H9 (cell line): ENCODE measurements at regions not wholly inside any gene's neighbourhood (a gene's known extent, or its start where the extent isn't known, plus 50 kb on each side); places are given as distances from the start of the nearest gene placed in this dataset.

Experiments used
- DNase-seq: peaks from one replicate; pipeline ENCODE4 v3.0.0-alpha.2; 2017
- H2AFZ ChIP-seq: one replicate; pipeline ENCODE4 v1.6.1; 2013; ENCODE audit warnings: mild to moderate bottlenecking, low read length, control low read depth, moderate library complexity
- H2AK5ac ChIP-seq: 2 replicates; pipeline ENCODE4 v1.6.1; 2013; ENCODE audit warnings: low read length, control low read depth, mixed read lengths; ENCODE audit not compliant: insufficient read length
- H2BK120ac ChIP-seq: one replicate; pipeline ENCODE4 v1.6.1; 2013; ENCODE audit warnings: low read depth, mild to moderate bottlenecking, low read length, control low read depth, inconsistent platforms; ENCODE audit not compliant: poor library complexity, severe bottlenecking
- H2BK12ac ChIP-seq: 2 replicates; pipeline ENCODE4 v1.6.1; 2013; ENCODE audit warnings: low read length, control low read depth, mixed read lengths, low read depth; ENCODE audit not compliant: insufficient read length
- H2BK15ac ChIP-seq: 2 replicates; pipeline ENCODE4 v1.6.1; 2013; ENCODE audit warnings: low read depth, low read length, control low read depth
- H2BK20ac ChIP-seq: one replicate; pipeline ENCODE4 v1.6.1; 2013; ENCODE audit warnings: low read depth, mild to moderate bottlenecking, low read length, control low read depth, inconsistent platforms; ENCODE audit not compliant: poor library complexity, severe bottlenecking
- H2BK5ac ChIP-seq: 2 replicates; pipeline ENCODE4 v1.6.1; 2013; ENCODE audit warnings: low read length, control low read depth, mixed read lengths; ENCODE audit not compliant: insufficient read length
- H3K14ac ChIP-seq: 2 replicates; pipeline ENCODE4 v1.6.1; 2013; ENCODE audit warnings: low read length, control low read depth; ENCODE audit not compliant: insufficient read depth
- H3K18ac ChIP-seq: 2 replicates; pipeline ENCODE4 v1.6.1; 2013; ENCODE audit warnings: low read depth, mild to moderate bottlenecking, mixed read lengths, low read length, control low read depth; ENCODE audit not compliant: insufficient read length
- H3K23ac ChIP-seq: 2 replicates; pipeline ENCODE4 v1.6.1; 2013; ENCODE audit warnings: low read length, control low read depth, mixed read lengths, low read depth; ENCODE audit not compliant: insufficient read length
- H3K23me2 ChIP-seq: 2 replicates; pipeline ENCODE4 v1.6.1; 2013; ENCODE audit warnings: low read depth, mild to moderate bottlenecking, mixed read lengths, low read length, control low read depth; ENCODE audit not compliant: insufficient read length, poor library complexity, severe bottlenecking
- H3K27ac ChIP-seq: 2 replicates; pipeline ENCODE4 v1.5.1; 2013; ENCODE audit warnings: low read length, control low read depth, mixed read lengths, low read depth; ENCODE audit not compliant: insufficient read length
- H3K27me3 ChIP-seq: 2 replicates; pipeline ENCODE4 v1.6.1; 2013; ENCODE audit warnings: low read length, control low read depth, inconsistent platforms; ENCODE audit not compliant: insufficient read depth
- H3K4ac ChIP-seq: 2 replicates; pipeline ENCODE4 v1.6.1; 2013; ENCODE audit warnings: low read depth, mild to moderate bottlenecking, control low read depth, inconsistent platforms, low read length, moderate library complexity
- H3K4me1 ChIP-seq: 2 replicates; pipeline ENCODE4 v1.6.1; 2013; ENCODE audit warnings: low read length, control low read depth, inconsistent platforms; ENCODE audit not compliant: insufficient read depth
- H3K4me2 ChIP-seq: 2 replicates; pipeline ENCODE4 v1.6.1; 2013; ENCODE audit warnings: low read length, control low read depth, mixed read lengths; ENCODE audit not compliant: insufficient read length, insufficient read depth
- H3K56ac ChIP-seq: 2 replicates; pipeline ENCODE4 v1.6.1; 2013; ENCODE audit warnings: low read depth, mild to moderate bottlenecking, mixed read lengths, low read length, control low read depth; ENCODE audit not compliant: insufficient read length
- H3K79me1 ChIP-seq: 2 replicates; pipeline ENCODE4 v1.6.1; 2013; ENCODE audit warnings: low read depth, mild to moderate bottlenecking, moderate library complexity, low read length, control low read depth, inconsistent platforms; ENCODE audit not compliant: insufficient read depth, poor library complexity, severe bottlenecking
- H3K79me2 ChIP-seq: 2 replicates; pipeline ENCODE4 v1.6.1; 2013; ENCODE audit warnings: low read length, control low read depth, inconsistent platforms; ENCODE audit not compliant: insufficient read depth
- H3K9ac ChIP-seq: 2 replicates; pipeline ENCODE4 v1.6.1; 2013; ENCODE audit warnings: low read length, control low read depth, mixed read lengths; ENCODE audit not compliant: insufficient read length; ENCODE audit errors: extremely low read depth
- H3K9me3 ChIP-seq: one replicate; pipeline ENCODE4 v1.6.1; 2013; ENCODE audit warnings: low read depth, low read length, inconsistent platforms; ENCODE audit not compliant: control insufficient read depth
- H3T11ph ChIP-seq: one replicate; pipeline ENCODE4 v1.6.1; 2013; ENCODE audit warnings: mild to moderate bottlenecking, low read length, control low read depth, inconsistent platforms
- H4K20me1 ChIP-seq: one replicate; pipeline ENCODE4 v1.6.1; 2013; ENCODE audit not compliant: control insufficient read depth, insufficient read length, insufficient read depth
- H4K5ac ChIP-seq: 2 replicates; pipeline ENCODE4 v1.6.1; 2013; ENCODE audit warnings: low read depth, mild to moderate bottlenecking, mixed read lengths, low read length, control low read depth; ENCODE audit not compliant: insufficient read length
- H4K8ac ChIP-seq: replicated peaks from 2 replicates; pipeline ENCODE4 v1.6.1; 2013; ENCODE audit warnings: low read length, control low read depth, mixed read lengths, low read depth; ENCODE audit not compliant: insufficient read length
- H4K91ac ChIP-seq: 2 replicates; pipeline ENCODE4 v1.6.1; 2013; ENCODE audit warnings: low read depth, mild to moderate bottlenecking, moderate library complexity, mixed read lengths, low read length, control low read depth; ENCODE audit not compliant: insufficient read length
- H3K27ac Mint-ChIP-seq, 3 experiments: 2 replicates in 2 of 3; 3 replicates in 1 of 3; pipeline ENCODE4 v1.8.0; 2020 to 2021; ENCODE audit warnings: mixed read lengths in 3 of 3, mild to moderate bottlenecking in 1 of 3, moderate library complexity in 1 of 3
- H3K27me3 Mint-ChIP-seq: 2 replicates; pipeline ENCODE4 v1.8.0; 2021; ENCODE audit warnings: low read depth, mild to moderate bottlenecking, moderate library complexity, mixed read lengths
- H3K36me3 Mint-ChIP-seq, 3 experiments: 2 replicates in 2 of 3; 3 replicates in 1 of 3; pipeline ENCODE4 v1.8.0; 2020 to 2021; ENCODE audit warnings: low read depth in 3 of 3, mixed read lengths in 3 of 3; ENCODE audit not compliant: insufficient read depth in 1 of 3
- H3K4me1 Mint-ChIP-seq, 2 experiments: 2 replicates each; pipeline ENCODE4 v1.8.0; 2020; ENCODE audit warnings: mixed read lengths in 2 of 2
- H3K4me3 Mint-ChIP-seq, 2 experiments: 2 replicates in 1 of 2; 3 replicates in 1 of 2; pipeline ENCODE4 v1.8.0; 2020 to 2021; ENCODE audit warnings: mild to moderate bottlenecking in 2 of 2, mixed read lengths in 2 of 2, moderate library complexity in 1 of 2
- H3K9me3 Mint-ChIP-seq, 2 experiments: 2 replicates in 1 of 2; 3 replicates in 1 of 2; pipeline ENCODE4 v1.8.0; 2020; ENCODE audit warnings: mild to moderate bottlenecking in 2 of 2, mixed read lengths in 2 of 2, moderate library complexity in 1 of 2
- WGBS: extraction: QIAGEN DNeasy Blood & Tissue Kit; methylation state at CpG from one replicate; pipeline ENCODE4 v1.1.7; 2013; ENCODE audit warnings: missing lambda C conversion rate, low lambda C conversion rate, mixed read lengths; ENCODE audit not compliant: insufficient read length; ENCODE audit errors: extremely low coverage; 5-methylcytosine and 5-hydroxymethylcytosine counted together
- TF ChIP-seq, protein P1 (sequence below): fragments of 200-600 bp; sonication (generic); conservative IDR thresholded peaks from 3 replicates; pipeline ENCODE4 v1.8.0; 2021; ENCODE audit warnings: antibody characterized with exemption, mild to moderate bottlenecking

DNA sequence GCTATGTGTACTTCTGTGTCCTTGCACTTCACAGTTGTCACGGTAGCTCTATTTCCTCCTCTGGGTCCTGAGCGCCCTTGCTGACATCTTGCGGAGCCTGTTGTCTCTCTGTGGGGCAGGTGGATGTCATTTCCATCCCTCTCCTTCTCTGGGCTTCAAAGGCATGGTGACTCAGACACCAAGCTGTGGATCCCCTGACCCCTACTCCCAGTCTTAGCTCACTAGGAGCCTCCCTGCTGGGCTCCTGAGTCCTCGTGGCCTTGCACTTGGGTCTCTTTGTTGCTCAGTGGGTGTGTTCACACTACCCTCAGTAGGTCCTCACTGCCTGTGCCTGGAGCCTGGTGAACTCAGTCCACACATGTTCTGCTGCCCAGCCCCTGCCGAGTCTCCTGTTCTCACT is 100.3 kb upstream of the PAX2 start:
- no peaks in the 10 kb centered on the region for H3K79me1 ChIP-seq
- Mint-ChIP-seq H3K36me3 (0 out of 7 replicates have a peak, but pooled peaks cover 0 to 6% (median 0%) of the 10 kb centered on the region in 3 experiments), H3K9me3 (no peaks in the 10 kb centered on the region), H3K4me3 (no peak overlapping the region), H3K27ac (no peak overlapping the region), H3K4me1 (peaks cover 37 to 50% of the 10 kb centered on the region in 2 experiments), H3K27me3 (peaks cover 81% of the 10 kb centered on the region)
- no peak overlapping the region for H2BK5ac ChIP-seq
- TF ChIP-seq, protein P1, sequence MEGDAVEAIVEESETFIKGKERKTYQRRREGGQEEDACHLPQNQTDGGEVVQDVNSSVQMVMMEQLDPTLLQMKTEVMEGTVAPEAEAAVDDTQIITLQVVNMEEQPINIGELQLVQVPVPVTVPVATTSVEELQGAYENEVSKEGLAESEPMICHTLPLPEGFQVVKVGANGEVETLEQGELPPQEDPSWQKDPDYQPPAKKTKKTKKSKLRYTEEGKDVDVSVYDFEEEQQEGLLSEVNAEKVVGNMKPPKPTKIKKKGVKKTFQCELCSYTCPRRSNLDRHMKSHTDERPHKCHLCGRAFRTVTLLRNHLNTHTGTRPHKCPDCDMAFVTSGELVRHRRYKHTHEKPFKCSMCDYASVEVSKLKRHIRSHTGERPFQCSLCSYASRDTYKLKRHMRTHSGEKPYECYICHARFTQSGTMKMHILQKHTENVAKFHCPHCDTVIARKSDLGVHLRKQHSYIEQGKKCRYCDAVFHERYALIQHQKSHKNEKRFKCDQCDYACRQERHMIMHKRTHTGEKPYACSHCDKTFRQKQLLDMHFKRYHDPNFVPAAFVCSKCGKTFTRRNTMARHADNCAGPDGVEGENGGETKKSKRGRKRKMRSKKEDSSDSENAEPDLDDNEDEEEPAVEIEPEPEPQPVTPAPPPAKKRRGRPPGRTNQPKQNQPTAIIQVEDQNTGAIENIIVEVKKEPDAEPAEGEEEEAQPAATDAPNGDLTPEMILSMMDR = no peak
- H3K18ac ChIP-seq = no peak overlapping the region
- no peak overlapping the region for H2BK15ac ChIP-seq
- no peak overlapping the region for H3K23ac ChIP-seq
- H3K4me1 ChIP-seq = peaks cover 7% of the 10 kb centered on the region; the same call in 1 of the 2 replicates
- H3K23me2 ChIP-seq = peaks cover 3% of the 10 kb centered on the region
- H3K27ac ChIP-seq = no peak overlapping the region
- H4K20me1 ChIP-seq = no peaks in the 10 kb centered on the region
- H3K79me2 ChIP-seq = no peaks in the 10 kb centered on the region
- no peak overlapping the region; the same call in 1 of the 2 replicates for H3K14ac ChIP-seq
- no peaks in the 10 kb centered on the region; the same call in 1 of the 2 replicates for H3K27me3 ChIP-seq
- H4K8ac ChIP-seq = no peak overlapping the region
- no peak overlapping the region for H2AK5ac ChIP-seq
- no peak overlapping the region for H4K91ac ChIP-seq
- no peak overlapping the region for H4K5ac ChIP-seq
- no peak overlapping the region for H2BK20ac ChIP-seq
- no peak overlapping the region for H2AFZ ChIP-seq
- H3K56ac ChIP-seq = no peak overlapping the region
- no peak overlapping the region for H3T11ph ChIP-seq
- no peak for DNase-seq
- H3K9ac ChIP-seq = no peak overlapping the region
- H2BK12ac ChIP-seq = no peak overlapping the region
- no peak overlapping the region for H2BK120ac ChIP-seq
- H3K4ac ChIP-seq = no peak overlapping the region
- no peak overlapping the region for H3K4me2 ChIP-seq
- WGBS = no CpG with 5 or more reads among the region's 5 CpGs
- H3K9me3 ChIP-seq = no peaks in the 10 kb centered on the region
